ENCODE measurements at regions not wholly inside any gene's neighbourhood (a gene's known extent, or its start where the extent isn't known, plus 50 kb on each side); places are given as distances from the start of the nearest gene placed in this dataset.
"Not testable (repeated sequence)": the region's sequence is repeated elsewhere in the genome, so short reads cannot be mapped to it uniquely, and the experiment has no call there.

DNA sequence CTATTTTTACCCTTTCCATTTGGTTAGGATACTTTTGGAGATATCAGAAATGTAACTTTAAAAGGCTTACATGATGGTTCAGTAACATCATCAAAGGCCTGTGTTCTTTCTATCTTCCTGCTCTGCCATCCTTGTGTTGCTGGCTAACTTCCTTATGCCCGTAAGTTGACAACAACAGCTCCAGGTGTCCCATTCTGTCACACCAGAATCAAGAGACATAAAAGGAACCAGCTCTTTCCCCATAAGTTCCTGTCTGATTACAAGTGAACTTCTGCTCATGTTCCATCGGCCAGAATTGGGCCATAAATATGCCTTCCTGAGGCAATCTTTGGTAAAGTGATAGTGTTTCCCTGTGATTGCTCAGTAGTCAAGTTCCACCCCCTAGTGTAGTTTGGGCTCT is 92.4 kb downstream of the FAM170A start:
- no peaks in the 10 kb centered on the region for H3K36me3 ChIP-seq (ENCODE audit: insufficient read depth, low read length)
- no peak for DNase-seq (ENCODE audit: low spot score)
- no peaks in the 10 kb centered on the region for H4K20me1 ChIP-seq (ENCODE audit: insufficient read depth, low read length)
- CTCF ChIA-PET (ENCODE audit: unreplicated experiment): no interaction called here
- H3K27ac ChIP-seq (ENCODE audit: low read depth, low read length, poor library complexity, severe bottlenecking): no peak overlapping the region
- POLR2A ChIA-PET: interaction anchor here (1.1 kb wide), 1 partner anchor 39 kb away, joined by 3 read pairs; no protein-coding TSS in a partner anchor
- intact Hi-C loops (cut with micrococcal nuclease; ENCODE audit: unreplicated experiment): no loop called here
- TF ChIP-seq EZH2phosphoT487 (IDR thresholded peaks at IDR 0.05; ENCODE audit: borderline replicate concordance, low read depth, low read length) (no peak), CTCF (conservative IDR thresholded peaks at IDR 0.05; ENCODE audit: low read length) (no peak)
- H3K9me2 ChIP-seq (ENCODE audit: insufficient read depth, low read length): no peaks in the 10 kb centered on the region
- H3K4me2 ChIP-seq (ENCODE audit: low read length): no peak overlapping the region
- H3K79me2 ChIP-seq (ENCODE audit: insufficient read depth, low read depth, low read length): no peaks in the 10 kb centered on the region
- no peak overlapping the region for H2AFZ ChIP-seq (ENCODE audit: low read length)
- no peaks in the 10 kb centered on the region for H3K9me3 ChIP-seq (ENCODE audit: low read length)
- no peak overlapping the region for H3K4me3 ChIP-seq (ENCODE audit: low read depth, low read length, poor library complexity, severe bottlenecking)
- no TSS peak for BruUV-seq (replicated peaks)
- H3K4me1 ChIP-seq (ENCODE audit: insufficient read depth, low read length, poor library complexity, severe bottlenecking): no peaks in the 10 kb centered on the region

DNA sequence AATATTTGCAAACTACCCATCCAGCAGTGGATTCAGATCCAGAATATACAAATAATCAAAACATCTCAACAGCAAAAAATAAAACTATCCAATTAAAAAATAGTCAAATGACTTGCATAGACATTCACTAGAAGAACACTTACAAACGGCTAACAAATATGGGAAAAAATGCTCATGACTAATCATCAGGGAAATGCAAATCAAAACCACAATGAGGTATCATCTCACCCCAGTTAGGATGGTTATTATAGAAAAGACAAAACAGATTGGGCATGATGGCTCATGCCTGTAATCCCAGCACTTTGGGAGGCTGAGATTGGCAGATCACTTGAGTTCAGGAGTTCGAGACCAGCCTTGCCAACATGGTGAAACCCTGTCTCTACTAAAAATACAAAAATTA is 95.9 kb downstream of the FAM170A start:
- POLR2A ChIA-PET; H2AFZ ChIP-seq (ENCODE audit: low read length); intact Hi-C loops (cut with micrococcal nuclease; ENCODE audit: unreplicated experiment); H3K79me2 ChIP-seq (ENCODE audit: insufficient read depth, low read depth, low read length); H3K9me2 ChIP-seq (ENCODE audit: insufficient read depth, low read length); H4K20me1 ChIP-seq (ENCODE audit: insufficient read depth, low read length); CTCF ChIA-PET (ENCODE audit: unreplicated experiment); H3K4me1 ChIP-seq (ENCODE audit: insufficient read depth, low read length, poor library complexity, severe bottlenecking); H3K4me3 ChIP-seq (ENCODE audit: low read depth, low read length, poor library complexity, severe bottlenecking); H3K4me2 ChIP-seq (ENCODE audit: low read length); H3K9me3 ChIP-seq (ENCODE audit: low read length); H3K27ac ChIP-seq (ENCODE audit: low read depth, low read length, poor library complexity, severe bottlenecking); DNase-seq (ENCODE audit: low spot score); H3K36me3 ChIP-seq (ENCODE audit: insufficient read depth, low read length); BruUV-seq (replicated peaks): not testable (repeated sequence)

GRCh38 chr5:119726544-119726943 is 97.2 kb downstream of the FAM170A start:
- no peaks in the 10 kb centered on the region for H3K4me1 ChIP-seq (ENCODE audit: insufficient read depth, low read length, poor library complexity, severe bottlenecking)
- H3K36me3 ChIP-seq (ENCODE audit: insufficient read depth, low read length): no peaks in the 10 kb centered on the region
- no peaks in the 10 kb centered on the region for H3K9me3 ChIP-seq (ENCODE audit: low read length)
- no peaks in the 10 kb centered on the region for H4K20me1 ChIP-seq (ENCODE audit: insufficient read depth, low read length)
- ChIA-PET POLR2A (no interaction called here), CTCF (ENCODE audit: unreplicated experiment) (no interaction called here)
- H3K79me2 ChIP-seq (ENCODE audit: insufficient read depth, low read depth, low read length): no peaks in the 10 kb centered on the region
- intact Hi-C loops (cut with micrococcal nuclease; ENCODE audit: unreplicated experiment): no loop called here
- no peaks in the 10 kb centered on the region for H3K9me2 ChIP-seq (ENCODE audit: insufficient read depth, low read length)
- TF ChIP-seq CTCF (conservative IDR thresholded peaks at IDR 0.05; ENCODE audit: low read length) (no peak), EZH2phosphoT487 (IDR thresholded peaks at IDR 0.05; ENCODE audit: borderline replicate concordance, low read depth, low read length) (no peak)
- no peak overlapping the region for H2AFZ ChIP-seq (ENCODE audit: low read length)
- H3K4me2 ChIP-seq (ENCODE audit: low read length): no peak overlapping the region
- no peak overlapping the region for H3K4me3 ChIP-seq (ENCODE audit: low read depth, low read length, poor library complexity, severe bottlenecking)
- H3K27ac ChIP-seq (ENCODE audit: low read depth, low read length, poor library complexity, severe bottlenecking): no peak overlapping the region
- DNase-seq (ENCODE audit: low spot score): no peak
- BruUV-seq (replicated peaks): no TSS peak

All from OCI-LY7 (cell line).